ENCODE measurements at regions not wholly inside any gene's neighbourhood (a gene's known extent, or its start where the extent isn't known, plus 50 kb on each side); places are given as distances from the start of the nearest gene placed in this dataset.

- TF ChIP-seq ZBTB43 (CRISPR knock-in tag; IDR thresholded peaks at IDR 0.05) (no peak), ZNF143 (CRISPR knock-in tag; IDR thresholded peaks at IDR 0.05) (no peak), EGR1 (conservative IDR thresholded peaks at IDR 0.05) (no peak), ZNF384 (IDR thresholded peaks at IDR 0.05; ENCODE audit: low read depth, low read length) (no peak), ZNF445 (CRISPR knock-in tag; IDR thresholded peaks at IDR 0.05; ENCODE audit: low read depth) (no peak), TCF3 (CRISPR knock-in tag; IDR thresholded peaks at IDR 0.05) (peak; percentile 91), BHLHE40 (IDR thresholded peaks at IDR 0.05; ENCODE audit: low read length) (no peak), SLC30A9 (CRISPR knock-in tag; IDR thresholded peaks at IDR 0.05) (no peak), MBD2 (IDR thresholded peaks at IDR 0.05; ENCODE audit: borderline replicate concordance, low read depth) (no peak), SRSF1 (IDR thresholded peaks at IDR 0.05; ENCODE audit: low read depth, low read length) (no peak), ZNF551 (CRISPR knock-in tag; IDR thresholded peaks at IDR 0.05) (no peak), SMAD4 (CRISPR knock-in tag; conservative IDR thresholded peaks at IDR 0.05) (peak; percentile 71), SIN3B (IDR thresholded peaks at IDR 0.05; ENCODE audit: low read depth) (no peak), ZNF444 (CRISPR knock-in tag; IDR thresholded peaks at IDR 0.05) (no peak), MYNN (IDR thresholded peaks at IDR 0.05) (no peak), MYNN (CRISPR knock-in tag; IDR thresholded peaks at IDR 0.05) (no peak), ESRRB (CRISPR knock-in tag; IDR thresholded peaks at IDR 0.05; ENCODE audit: borderline replicate concordance) (no peak), TSC22D4 (tag; IDR thresholded peaks at IDR 0.05) (no peak), JUND (IDR thresholded peaks at IDR 0.05; ENCODE audit: borderline replicate concordance, low read depth, low read length) (no peak), JUND (tag; IDR thresholded peaks at IDR 0.05; ENCODE audit: borderline replicate concordance, low read depth, low read length) (peak; percentile 80; the same call in 2 of the 3 replicates)
- TF ChIP-seq, protein P1, sequence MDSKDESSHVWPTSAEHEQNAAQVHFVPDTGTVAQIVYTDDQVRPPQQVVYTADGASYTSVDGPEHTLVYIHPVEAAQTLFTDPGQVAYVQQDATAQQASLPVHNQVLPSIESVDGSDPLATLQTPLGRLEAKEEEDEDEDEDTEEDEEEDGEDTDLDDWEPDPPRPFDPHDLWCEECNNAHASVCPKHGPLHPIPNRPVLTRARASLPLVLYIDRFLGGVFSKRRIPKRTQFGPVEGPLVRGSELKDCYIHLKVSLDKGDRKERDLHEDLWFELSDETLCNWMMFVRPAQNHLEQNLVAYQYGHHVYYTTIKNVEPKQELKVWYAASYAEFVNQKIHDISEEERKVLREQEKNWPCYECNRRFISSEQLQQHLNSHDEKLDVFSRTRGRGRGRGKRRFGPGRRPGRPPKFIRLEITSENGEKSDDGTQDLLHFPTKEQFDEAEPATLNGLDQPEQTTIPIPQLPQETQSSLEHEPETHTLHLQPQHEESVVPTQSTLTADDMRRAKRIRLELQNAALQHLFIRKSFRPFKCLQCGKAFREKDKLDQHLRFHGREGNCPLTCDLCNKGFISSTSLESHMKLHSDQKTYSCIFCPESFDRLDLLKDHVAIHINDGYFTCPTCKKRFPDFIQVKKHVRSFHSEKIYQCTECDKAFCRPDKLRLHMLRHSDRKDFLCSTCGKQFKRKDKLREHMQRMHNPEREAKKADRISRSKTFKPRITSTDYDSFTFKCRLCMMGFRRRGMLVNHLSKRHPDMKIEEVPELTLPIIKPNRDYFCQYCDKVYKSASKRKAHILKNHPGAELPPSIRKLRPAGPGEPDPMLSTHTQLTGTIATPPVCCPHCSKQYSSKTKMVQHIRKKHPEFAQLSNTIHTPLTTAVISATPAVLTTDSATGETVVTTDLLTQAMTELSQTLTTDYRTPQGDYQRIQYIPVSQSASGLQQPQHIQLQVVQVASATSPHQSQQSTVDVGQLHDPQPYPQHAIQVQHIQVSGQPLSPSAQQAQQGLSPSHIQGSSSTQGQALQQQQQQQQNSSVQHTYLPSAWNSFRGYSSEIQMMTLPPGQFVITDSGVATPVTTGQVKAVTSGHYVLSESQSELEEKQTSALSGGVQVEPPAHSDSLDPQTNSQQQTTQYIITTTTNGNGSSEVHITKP (IDR thresholded peaks at IDR 0.05; ENCODE audit: partially characterized antibody), result peak; percentile 53
- TF ChIP-seq, protein P2, sequence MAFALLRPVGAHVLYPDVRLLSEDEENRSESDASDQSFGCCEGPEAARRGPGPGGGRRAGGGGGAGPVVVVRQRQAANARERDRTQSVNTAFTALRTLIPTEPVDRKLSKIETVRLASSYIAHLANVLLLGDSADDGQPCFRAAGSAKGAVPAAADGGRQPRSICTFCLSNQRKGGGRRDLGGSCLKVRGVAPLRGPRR (CRISPR knock-in tag; IDR thresholded peaks at IDR 0.05), result peak; percentile 96
- TF ChIP-seq, protein P3, sequence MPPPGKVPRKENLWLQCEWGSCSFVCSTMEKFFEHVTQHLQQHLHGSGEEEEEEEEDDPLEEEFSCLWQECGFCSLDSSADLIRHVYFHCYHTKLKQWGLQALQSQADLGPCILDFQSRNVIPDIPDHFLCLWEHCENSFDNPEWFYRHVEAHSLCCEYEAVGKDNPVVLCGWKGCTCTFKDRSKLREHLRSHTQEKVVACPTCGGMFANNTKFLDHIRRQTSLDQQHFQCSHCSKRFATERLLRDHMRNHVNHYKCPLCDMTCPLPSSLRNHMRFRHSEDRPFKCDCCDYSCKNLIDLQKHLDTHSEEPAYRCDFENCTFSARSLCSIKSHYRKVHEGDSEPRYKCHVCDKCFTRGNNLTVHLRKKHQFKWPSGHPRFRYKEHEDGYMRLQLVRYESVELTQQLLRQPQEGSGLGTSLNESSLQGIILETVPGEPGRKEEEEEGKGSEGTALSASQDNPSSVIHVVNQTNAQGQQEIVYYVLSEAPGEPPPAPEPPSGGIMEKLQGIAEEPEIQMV (tag; conservative IDR thresholded peaks at IDR 0.05; ENCODE audit: low read depth), result peak; percentile 87
Measured at GRCh38 chr4:128686032-128686465, 123.5 kb upstream of the JADE1 start (continued).
